GM21619 (cell line): ENCODE measurements at regions not wholly inside any gene's neighbourhood (a gene's known extent, or its start where the extent isn't known, plus 50 kb on each side); places are given as distances from the start of the nearest gene placed in this dataset.

Source experiments
- ATAC-seq: cut with Tn5 transposase; IDR thresholded peaks from one replicate; pipeline ENCODE4 v1.9.1; 2021; ENCODE audit not compliant: unreplicated experiment

DNA sequence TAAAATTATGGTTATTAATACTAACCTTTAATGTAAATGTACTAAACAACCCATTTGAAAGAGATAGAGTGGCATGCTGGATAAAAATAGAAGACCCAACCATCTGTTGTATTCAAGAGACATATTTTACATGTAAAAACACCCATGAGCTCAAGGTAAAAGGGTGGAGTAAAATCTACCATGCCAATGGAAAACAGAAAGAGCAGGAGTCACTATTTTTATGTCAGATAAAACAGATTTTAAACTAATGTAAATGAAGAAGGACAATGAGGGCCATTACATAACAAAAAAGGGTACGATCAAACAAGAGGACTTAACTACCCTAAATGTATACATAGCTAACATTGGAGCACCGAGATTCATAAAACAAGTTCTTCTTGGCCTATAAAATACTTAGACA is 66.3 kb downstream of the ITM2A start:
- ATAC-seq, result no peak

DNA sequence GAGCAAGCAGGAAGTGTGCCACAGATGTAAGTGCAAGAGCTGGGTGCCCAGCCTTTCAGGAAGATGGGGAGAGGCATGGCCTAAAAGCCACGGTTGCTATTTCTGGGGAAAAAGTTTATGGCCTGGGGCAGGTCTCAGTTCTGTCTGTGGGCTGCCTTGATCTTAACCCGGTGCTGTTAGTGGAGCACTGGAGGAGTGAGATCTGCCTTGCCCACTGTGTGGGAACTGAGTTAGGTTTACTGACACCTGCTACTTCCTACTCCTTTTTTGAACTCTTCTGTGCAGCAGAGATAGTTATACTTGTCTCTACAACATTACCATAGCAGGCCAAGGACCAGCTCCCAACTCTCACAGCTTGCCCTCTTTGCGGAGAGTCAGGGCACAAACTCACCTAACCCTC is 76.5 kb downstream of the ITM2A start:
- ATAC-seq, result no peak

DNA sequence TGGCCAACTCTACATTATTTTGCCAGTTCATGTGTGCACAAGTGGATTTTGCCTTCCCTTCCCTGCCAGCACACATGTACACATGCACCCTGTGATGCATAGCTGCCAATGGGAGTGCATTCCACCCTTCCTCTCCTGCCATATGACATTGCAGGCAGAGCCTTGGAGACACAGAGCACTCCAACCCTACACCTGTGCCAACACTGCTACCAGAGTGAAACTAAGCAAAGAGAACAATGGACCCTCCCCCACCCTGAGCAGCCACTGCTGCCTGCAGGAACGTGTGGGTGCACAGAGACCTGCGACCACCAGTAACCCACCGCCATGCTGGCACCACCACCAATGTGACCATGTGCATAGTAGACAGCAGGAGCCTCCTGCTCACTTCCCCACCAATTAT is 78.4 kb downstream of the ITM2A start:
- ATAC-seq, result no peak

DNA sequence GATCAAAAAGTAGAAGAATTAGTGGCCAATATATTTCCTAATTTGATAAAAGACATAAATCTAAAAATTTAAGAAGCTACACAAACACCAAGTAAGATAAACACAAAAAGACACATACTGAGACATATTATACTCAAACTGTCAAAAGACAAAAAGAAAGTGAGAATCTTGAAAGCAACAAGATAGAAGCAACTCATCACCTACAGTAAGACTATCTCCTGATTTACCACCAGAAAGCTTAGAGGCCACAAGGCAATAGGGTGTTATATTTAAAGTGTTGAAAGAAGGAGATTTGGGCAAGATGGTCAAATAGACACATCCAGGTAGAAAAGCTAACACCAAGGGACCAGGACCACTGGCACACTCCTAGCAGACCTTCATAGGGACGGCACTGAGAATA is 79.4 kb downstream of the ITM2A start:
- ATAC-seq, result no peak

DNA sequence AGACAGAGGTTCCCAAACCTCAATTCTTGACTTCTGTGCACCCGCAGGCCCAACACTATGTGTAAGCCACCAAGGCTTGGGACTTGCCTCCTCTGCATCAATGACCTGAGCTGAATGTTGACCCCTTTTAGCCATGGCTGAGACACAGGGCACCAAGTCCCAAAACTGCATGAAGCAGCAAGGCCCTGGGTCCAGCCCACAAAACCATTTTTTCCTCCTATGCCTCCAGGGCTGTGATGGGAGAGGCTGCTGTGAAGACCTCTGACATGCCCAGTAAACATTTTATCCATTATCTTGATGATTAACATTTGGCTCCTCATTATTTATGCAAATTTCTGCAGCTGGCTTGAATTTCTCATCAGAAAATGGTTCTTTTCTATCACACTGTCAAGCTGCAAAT is 85.4 kb downstream of the ITM2A start:
- ATAC-seq, result no peak

DNA sequence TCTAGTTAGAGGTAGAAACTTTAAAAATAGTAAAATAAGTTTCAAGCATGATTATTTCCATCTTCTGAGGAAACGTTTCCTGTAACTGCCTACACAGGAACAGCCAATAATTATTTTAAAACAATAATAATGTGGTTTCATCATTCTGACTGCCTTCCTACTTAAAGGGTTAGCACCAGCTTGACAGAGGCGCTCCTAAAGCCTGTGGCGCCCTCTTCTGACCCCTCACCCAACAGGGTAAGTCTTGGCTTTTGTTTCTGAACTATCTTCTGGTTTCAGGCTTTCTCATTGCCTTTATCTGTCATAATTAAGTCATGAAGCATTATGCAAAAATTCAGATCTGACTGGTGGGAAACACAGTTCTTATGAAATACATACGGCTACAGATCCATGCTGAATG is 96.7 kb downstream of the ITM2A start:
- peak; percentile 93 for ATAC-seq

DNA sequence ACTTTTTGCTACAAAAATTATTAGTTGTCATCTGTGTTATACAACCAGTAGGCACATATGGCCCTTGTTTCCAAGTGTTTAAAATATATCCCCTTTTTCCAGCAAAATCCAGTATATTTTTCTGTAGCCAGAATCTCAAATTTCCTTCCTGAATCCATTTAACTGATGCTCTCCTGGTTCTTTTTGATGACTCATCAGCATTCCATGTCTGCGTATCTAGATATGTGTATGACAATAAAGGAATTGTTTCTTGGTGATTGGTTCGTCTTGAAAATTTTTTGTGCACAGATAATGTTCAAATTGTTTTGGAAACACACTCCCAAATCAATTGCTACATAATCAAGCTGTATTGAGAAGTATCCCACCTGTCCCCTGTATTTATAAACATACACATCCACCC is 98.3 kb downstream of the ITM2A start:
- ATAC-seq, result no peak

DNA sequence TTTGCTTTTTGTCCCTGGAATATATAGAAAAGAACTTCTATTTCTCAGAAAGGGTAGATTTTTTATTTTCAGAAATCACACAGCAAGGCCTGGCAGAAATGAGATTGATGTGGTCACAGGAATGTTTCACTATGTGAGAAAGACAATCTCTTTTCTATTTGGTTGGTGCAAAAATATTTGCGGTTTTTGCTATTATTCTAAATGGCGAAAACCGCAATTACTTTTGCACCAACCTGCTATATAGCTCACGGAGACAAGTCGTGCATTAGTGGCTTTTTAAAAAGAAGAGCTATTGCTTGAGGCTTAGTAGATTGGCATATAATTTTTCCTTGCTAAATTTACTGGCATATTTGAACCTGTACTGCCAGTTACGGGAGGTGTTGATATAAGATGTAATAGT is 100.4 kb downstream of the ITM2A start:
- ATAC-seq, result no peak

DNA sequence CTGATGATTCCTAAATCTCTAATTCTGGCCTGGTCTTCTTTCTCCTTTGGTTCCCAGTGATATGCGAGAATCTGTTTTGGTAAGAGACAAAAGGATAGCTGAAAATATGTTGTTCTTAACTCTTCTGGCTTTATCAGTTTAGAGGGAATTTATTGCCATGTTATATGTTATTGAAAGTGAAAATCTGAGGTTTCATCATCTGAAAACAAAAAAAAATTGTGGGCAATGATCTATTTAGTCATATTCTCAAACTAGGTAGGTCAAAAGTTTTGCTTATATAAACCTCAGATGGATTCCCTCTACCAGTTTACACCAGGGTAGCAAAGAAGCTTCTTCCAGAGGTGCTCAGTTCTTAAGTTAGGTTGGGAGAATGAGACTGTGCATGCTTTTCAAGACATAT is 103.6 kb downstream of the ITM2A start:
- no peak for ATAC-seq

DNA sequence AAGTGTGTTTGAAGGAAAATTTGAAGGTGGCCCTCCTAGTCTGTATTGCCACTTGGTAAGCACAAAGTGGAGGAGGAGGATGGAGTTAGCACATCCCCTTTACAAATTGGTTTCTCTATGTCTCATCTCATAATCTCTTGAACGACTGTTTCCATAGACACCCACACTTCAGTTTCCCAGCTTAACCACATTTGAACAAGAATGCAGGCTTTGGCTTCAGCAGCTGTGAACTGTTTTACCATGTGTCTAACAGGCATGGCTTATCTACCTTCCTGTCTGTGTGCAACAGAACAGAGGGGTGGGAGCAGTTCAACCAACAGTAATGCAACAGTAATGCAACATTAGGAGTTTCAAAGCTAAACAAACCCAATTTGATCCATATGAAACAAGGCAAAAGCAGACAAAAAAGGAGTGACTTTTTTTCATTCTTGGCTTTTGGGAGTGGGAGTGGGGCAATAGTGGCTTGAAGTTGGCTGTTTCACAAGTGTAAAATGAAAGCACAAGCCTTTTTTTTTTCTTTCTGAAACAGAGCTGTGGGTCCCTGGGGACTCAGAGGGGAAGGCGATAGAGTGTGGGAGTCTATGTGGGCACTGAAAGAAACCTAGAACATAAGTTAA is 108.0 kb downstream of the ITM2A start:
- peak; percentile 84 for ATAC-seq

DNA sequence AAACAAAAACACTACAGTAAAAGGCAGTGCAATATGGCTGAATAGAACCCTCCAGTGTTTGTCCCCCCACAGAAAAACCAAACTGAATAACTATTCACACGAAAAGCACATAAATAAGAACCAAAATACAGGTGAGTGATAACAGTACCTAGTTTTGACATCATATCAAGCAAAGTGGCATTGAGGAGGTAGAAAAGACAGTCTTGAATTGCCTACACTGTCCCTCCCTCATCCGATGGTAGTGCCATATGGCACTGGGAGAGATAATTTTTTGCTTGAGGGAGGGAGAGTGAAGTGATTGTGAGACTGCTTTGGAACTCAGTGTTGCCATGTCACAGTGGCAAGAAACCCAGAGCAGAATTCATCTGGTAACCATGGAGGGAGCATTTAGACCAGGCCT is 99.2 kb downstream of the GPR174 start:
- no peak for ATAC-seq

DNA sequence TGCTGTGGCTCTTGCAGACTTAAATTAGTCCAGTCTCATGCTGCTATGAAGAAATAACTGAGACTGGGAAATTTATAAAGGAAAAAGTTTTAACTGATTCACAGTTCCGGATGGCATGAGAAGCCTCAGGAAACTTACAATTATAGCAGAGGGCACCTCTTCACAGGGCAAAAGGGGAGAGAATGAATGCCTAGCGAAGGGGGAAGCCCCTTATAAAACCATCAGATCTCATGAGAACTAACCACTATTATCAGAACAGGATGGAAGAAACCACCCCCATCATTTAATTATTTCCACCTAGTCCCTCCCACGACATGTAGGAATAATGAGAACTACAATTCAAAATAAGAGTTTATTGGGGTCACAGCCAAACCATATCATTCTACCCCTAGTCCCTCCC is 91.4 kb downstream of the GPR174 start:
- ATAC-seq, result no peak

DNA sequence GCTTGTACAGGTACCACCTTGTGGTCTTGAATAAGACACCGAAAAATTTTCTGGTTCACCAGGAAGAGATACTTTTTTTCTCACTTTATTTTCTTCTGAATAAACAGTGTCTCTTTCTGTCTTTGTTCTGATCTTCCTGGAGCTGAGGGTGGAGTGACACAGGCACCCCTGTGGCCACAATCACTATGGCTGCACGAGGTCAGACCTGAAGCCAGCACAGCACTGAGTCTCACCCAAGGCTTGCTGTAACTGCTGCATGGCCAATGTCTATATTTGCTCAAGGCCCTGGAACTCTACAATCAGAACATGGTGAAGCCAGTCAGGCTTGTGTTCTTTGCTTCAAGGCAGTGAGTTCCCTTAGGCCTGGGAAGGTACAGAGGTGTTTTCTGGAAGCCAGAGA is 87.2 kb downstream of the GPR174 start:
- no peak for ATAC-seq
